ENCODE measurements at regions not wholly inside any gene's neighbourhood (a gene's known extent, or its start where the extent isn't known, plus 50 kb on each side); places are given as distances from the start of the nearest gene placed in this dataset.

DNA sequence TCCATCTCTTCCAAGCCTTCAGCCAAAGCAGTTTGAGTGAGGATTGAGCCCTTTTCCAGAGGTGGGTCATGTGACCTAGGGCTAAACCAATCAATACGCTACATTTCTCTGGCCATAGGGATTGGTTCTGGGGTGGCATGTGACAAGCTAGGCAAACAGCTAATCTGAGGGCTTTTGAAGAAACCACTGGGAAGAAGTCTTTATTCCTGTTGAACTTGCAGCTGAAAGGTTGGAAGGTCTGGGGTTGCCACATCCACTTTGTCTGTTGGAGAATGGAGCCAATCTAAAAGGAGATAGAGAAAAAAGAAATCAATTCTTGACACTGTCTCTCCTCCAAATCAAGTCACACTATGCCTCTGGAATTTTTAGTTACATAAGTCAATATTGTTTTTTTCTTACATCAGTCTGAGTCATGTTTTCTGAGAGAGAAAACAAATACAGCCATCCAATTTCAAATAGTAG lies 637.8 kb upstream of the WWC1 start:
- TF ChIP-seq, protein P1, sequence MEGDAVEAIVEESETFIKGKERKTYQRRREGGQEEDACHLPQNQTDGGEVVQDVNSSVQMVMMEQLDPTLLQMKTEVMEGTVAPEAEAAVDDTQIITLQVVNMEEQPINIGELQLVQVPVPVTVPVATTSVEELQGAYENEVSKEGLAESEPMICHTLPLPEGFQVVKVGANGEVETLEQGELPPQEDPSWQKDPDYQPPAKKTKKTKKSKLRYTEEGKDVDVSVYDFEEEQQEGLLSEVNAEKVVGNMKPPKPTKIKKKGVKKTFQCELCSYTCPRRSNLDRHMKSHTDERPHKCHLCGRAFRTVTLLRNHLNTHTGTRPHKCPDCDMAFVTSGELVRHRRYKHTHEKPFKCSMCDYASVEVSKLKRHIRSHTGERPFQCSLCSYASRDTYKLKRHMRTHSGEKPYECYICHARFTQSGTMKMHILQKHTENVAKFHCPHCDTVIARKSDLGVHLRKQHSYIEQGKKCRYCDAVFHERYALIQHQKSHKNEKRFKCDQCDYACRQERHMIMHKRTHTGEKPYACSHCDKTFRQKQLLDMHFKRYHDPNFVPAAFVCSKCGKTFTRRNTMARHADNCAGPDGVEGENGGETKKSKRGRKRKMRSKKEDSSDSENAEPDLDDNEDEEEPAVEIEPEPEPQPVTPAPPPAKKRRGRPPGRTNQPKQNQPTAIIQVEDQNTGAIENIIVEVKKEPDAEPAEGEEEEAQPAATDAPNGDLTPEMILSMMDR (IDR thresholded peaks at IDR 0.05; ENCODE audit: insufficient read depth, low read length, poor library complexity, severe bottlenecking) = no peak
- no peaks in the 10 kb centered on the region for H3K27me3 ChIP-seq (ENCODE audit: control insufficient read depth, insufficient read depth, low read length)
- H3K4me3 ChIP-seq (ENCODE audit: low read depth, low read length) = no peak overlapping the region
- no peak for DNase-seq (ENCODE audit: low read depth)
- H3K36me3 ChIP-seq (ENCODE audit: control insufficient read depth, insufficient read depth, low read length) = no peaks in the 10 kb centered on the region

DNA sequence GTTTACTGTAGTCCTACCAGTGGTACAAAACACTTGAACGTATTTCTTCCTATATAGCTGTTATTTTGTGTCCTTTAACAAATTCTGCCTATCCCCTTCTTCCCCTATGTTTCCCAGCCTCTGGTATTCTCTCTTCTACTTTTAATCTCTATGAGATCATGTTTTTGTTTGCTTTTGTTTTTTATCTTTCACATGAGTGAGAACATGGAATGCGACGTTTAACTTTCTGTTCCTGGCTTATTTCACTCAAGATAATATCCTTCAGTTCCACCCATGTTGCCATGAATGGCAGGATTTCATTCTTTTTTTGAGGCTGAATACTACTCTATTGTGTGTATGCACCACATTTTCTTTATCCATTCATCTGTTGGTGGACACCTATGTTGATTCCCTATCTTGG lies 634.4 kb upstream of the WWC1 start:
- Histone ChIP-seq H3K4me3 (ENCODE audit: low read depth, low read length) (no peak overlapping the region), H3K36me3 (ENCODE audit: control insufficient read depth, insufficient read depth, low read length) (no peaks in the 10 kb centered on the region)
- TF ChIP-seq, protein P1 (IDR thresholded peaks at IDR 0.05; ENCODE audit: insufficient read depth, low read length, poor library complexity, severe bottlenecking) = no peak

DNA sequence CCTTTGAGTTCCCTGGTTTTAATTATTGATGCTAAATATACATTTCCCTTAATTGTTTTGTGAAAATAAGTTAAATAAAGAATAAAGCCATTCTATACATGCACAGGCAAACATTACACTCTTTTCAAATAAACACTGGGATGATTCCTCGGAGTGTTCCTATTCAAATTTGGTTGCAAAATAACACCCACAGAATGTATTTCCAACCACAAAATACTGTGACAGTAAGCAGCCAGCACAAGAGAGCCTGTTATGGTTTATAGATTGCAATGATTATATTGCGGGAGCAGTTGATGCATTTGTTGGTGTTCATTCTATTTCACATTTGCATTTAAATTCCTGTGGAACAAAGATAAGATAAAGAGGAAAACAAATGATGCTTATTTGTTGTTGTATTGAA lies 632.6 kb upstream of the WWC1 start:
- no peak for DNase-seq (ENCODE audit: low read depth)
- Histone ChIP-seq H3K4me3 (ENCODE audit: low read depth, low read length) (no peak overlapping the region), H3K27me3 (ENCODE audit: control insufficient read depth, insufficient read depth, low read length) (no peaks in the 10 kb centered on the region), H3K36me3 (ENCODE audit: control insufficient read depth, insufficient read depth, low read length) (no peaks in the 10 kb centered on the region)
- TF ChIP-seq, protein P1 (IDR thresholded peaks at IDR 0.05; ENCODE audit: insufficient read depth, low read length, poor library complexity, severe bottlenecking) = no peak

More for the DNA sequence above, 634.4 kb upstream of the WWC1 start:
- DNase-seq (ENCODE audit: low read depth) = no peak
- no peaks in the 10 kb centered on the region for H3K27me3 ChIP-seq (ENCODE audit: control insufficient read depth, insufficient read depth, low read length)

DNA sequence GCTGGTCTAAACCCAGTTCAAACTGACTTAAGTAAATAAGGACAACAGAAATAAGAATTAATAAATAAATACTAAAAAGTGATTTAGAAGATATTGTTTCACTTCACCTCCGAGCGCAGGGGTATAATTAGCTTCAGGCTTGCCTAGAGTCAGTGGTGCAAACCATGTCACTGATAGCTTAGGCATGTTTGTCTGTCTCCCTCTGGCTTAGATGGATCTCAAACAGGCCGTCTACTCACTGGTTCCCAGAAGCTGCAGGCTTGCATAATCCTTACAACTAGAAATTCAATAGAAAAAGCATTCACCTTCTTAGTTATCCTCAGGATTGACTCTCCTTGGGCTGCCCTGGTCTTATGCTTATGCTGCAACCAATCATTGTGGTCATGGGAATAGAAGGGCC lies 629.8 kb upstream of the WWC1 start:
- no peaks in the 10 kb centered on the region for H3K36me3 ChIP-seq (ENCODE audit: control insufficient read depth, insufficient read depth, low read length)
- no peak overlapping the region for H3K4me3 ChIP-seq (ENCODE audit: low read depth, low read length)
- TF ChIP-seq, protein P1 (IDR thresholded peaks at IDR 0.05; ENCODE audit: insufficient read depth, low read length, poor library complexity, severe bottlenecking) = no peak
- DNase-seq (ENCODE audit: low read depth) = no peak
- no peaks in the 10 kb centered on the region for H3K27me3 ChIP-seq (ENCODE audit: control insufficient read depth, insufficient read depth, low read length)

DNA sequence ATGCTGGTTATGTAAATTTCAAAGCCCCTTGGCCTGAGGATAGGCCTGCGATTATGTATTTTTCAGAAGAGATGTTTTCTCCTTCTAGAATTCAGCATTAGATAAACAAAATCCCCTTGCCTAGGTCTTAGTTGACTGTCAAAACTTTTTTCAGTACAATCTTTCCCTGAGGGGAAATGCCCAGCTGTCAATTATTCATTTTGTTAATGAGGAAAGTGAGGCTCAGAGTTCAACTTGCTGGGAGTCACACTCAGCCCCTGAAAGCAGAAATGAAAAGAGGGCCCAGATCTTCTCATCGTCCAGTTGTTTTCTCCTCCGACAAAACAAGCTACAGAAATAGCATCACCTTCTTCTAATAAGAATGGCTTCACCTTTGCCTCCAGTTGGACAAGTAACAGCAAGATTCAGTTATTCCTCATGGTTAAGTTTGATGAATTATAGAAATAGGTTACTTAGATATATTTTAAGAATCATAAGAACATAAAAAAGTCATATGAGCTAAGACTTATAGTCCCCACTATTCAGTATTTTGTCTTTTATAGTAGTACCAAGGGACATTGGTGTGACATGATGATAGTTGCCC lies 627.1 kb upstream of the WWC1 start:
- H3K27me3 ChIP-seq (ENCODE audit: control insufficient read depth, insufficient read depth, low read length) = no peaks in the 10 kb centered on the region
- TF ChIP-seq, protein P1 (IDR thresholded peaks at IDR 0.05; ENCODE audit: insufficient read depth, low read length, poor library complexity, severe bottlenecking) = no peak
- DNase-seq (ENCODE audit: low read depth) = no peak
- no peak overlapping the region for H3K4me3 ChIP-seq (ENCODE audit: low read depth, low read length)
- no peaks in the 10 kb centered on the region for H3K36me3 ChIP-seq (ENCODE audit: control insufficient read depth, insufficient read depth, low read length)

DNA sequence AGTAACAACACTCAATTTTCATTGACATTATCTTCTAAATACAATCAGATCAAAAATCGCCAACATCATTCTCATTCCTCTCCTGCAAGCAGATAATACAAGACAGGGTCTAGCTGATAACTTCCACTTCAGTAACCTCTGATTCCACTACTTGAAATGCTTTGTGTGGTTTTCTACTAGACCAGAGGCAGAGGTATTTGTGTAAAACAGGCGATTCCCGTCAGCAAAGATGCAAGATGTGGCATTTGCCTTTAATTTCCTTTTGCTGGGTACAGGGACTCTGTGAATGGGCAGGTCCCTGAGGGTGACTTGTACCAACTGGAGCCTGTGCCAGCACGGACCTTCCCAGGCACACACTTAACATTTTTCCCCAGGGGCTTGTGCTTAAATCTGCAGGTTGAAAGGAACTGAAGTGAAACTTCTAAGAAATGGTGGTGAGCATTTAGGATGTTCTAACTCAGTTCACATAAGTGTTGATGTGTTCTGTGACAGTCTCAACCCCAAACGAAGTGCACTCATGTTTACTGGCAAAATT lies 625.5 kb upstream of the WWC1 start:
- Histone ChIP-seq H3K4me3 (ENCODE audit: low read depth, low read length) (no peak overlapping the region), H3K27me3 (ENCODE audit: control insufficient read depth, insufficient read depth, low read length) (no peaks in the 10 kb centered on the region), H3K36me3 (ENCODE audit: control insufficient read depth, insufficient read depth, low read length) (no peaks in the 10 kb centered on the region)
- DNase-seq (ENCODE audit: low read depth) = no peak
- TF ChIP-seq, protein P1 (IDR thresholded peaks at IDR 0.05; ENCODE audit: insufficient read depth, low read length, poor library complexity, severe bottlenecking) = no peak

Data from kidney epithelial cell (primary cell).